OCI-LY1 (cell line): ENCODE measurements at regions not wholly inside any gene's neighbourhood (a gene's known extent, or its start where the extent isn't known, plus 50 kb on each side); places are given as distances from the start of the nearest gene placed in this dataset.

ENCODE experiments used
- H2AFZ ChIP-seq: fragments of 200-600 bp; sonication (generic), shearing (Covaris generic); 2 replicates; pipeline ENCODE4 v1.6.0; 2014; ENCODE audit warnings: antibody characterized with exemption, mild to moderate bottlenecking, low read length
- H3F3A ChIP-seq: fragments of 200-600 bp; sonication (generic), shearing (Covaris generic); 2 replicates; pipeline ENCODE4 v1.6.0; 2014; ENCODE audit warnings: mild to moderate bottlenecking, antibody characterized with exemption, low read length, moderate library complexity; ENCODE audit not compliant: insufficient read depth
- H3K27ac ChIP-seq: fragments of 200-600 bp; sonication (generic); 2 replicates; pipeline ENCODE4 v1.5.1; 2014; ENCODE audit warnings: low read length, mixed run types, mild to moderate bottlenecking, low read depth; ENCODE audit not compliant: poor library complexity, severe bottlenecking
- H3K27me3 ChIP-seq: fragments of 200-600 bp; sonication (generic); 2 replicates; pipeline ENCODE4 v1.6.0; 2014; ENCODE audit warnings: antibody characterized with exemption, mild to moderate bottlenecking, low read length, moderate library complexity; ENCODE audit not compliant: insufficient read depth
- H3K36me3 ChIP-seq: fragments of 200-600 bp; sonication (generic); 2 replicates; pipeline ENCODE4 v1.6.1; 2014; ENCODE audit warnings: mild to moderate bottlenecking, antibody characterized with exemption, low read length, moderate library complexity, mixed read lengths; ENCODE audit not compliant: insufficient read depth
- H3K4me1 ChIP-seq: fragments of 200-600 bp; sonication (generic); 2 replicates; pipeline ENCODE4 v1.5.1; 2014; ENCODE audit warnings: mild to moderate bottlenecking, low read length, moderate library complexity; ENCODE audit not compliant: insufficient read depth, severe bottlenecking
- H3K4me2 ChIP-seq: fragments of 200-600 bp; sonication (generic), shearing (Covaris generic); 2 replicates; pipeline ENCODE4 v1.6.1; 2014; ENCODE audit warnings: low read length
- H3K4me3 ChIP-seq: fragments of 200-600 bp; sonication (generic); 2 replicates; pipeline ENCODE4 v1.5.1; 2014; ENCODE audit warnings: low read length, low read depth, mild to moderate bottlenecking, mixed read lengths; ENCODE audit not compliant: poor library complexity, severe bottlenecking
- H3K79me2 ChIP-seq: fragments of 200-600 bp; shearing (Covaris generic); 2 replicates; pipeline ENCODE4 v1.6.1; 2016; ENCODE audit warnings: mixed run types, low read length, mixed read lengths; ENCODE audit not compliant: insufficient read depth
- H3K9ac ChIP-seq: fragments of 200-600 bp; sonication (generic), shearing (Covaris generic); 2 replicates; pipeline ENCODE4 v1.6.1; 2014; ENCODE audit warnings: mild to moderate bottlenecking, low read length, mixed read lengths
- H3K9me2 ChIP-seq: fragments of 200-600 bp; sonication (generic), shearing (Covaris generic); 2 replicates; pipeline ENCODE4 v1.6.1; 2014; ENCODE audit warnings: low read depth, mild to moderate bottlenecking, low read length, mixed read lengths
- H3K9me3 ChIP-seq: fragments of 200-600 bp; shearing (Covaris generic); 2 replicates; pipeline ENCODE4 v1.6.1; 2014; ENCODE audit warnings: low read length, mixed read lengths
- H4K20me1 ChIP-seq: fragments of 200-600 bp; sonication (generic), shearing (Covaris generic); 2 replicates; pipeline ENCODE4 v1.6.0; 2016; ENCODE audit warnings: mild to moderate bottlenecking, low read length; ENCODE audit not compliant: insufficient read depth
- EZH2 ChIP-seq: fragments of 200-600 bp; sonication (generic), shearing (Covaris generic); IDR thresholded peaks from 2 replicates; pipeline ENCODE4 v1.8.0; 2017; ENCODE audit warnings: borderline replicate concordance, mixed run types, mild to moderate bottlenecking, antibody characterized with exemption, low read length, moderate library complexity, mixed read lengths
- TF ChIP-seq, protein P1 (sequence below): fragments of 200-600 bp; sonication (generic), shearing (Covaris generic); IDR thresholded peaks from 2 replicates; pipeline ENCODE4 v1.5.1; 2017; ENCODE audit warnings: mild to moderate bottlenecking, antibody characterized with exemption, low read length, moderate library complexity, mixed read lengths

DNA sequence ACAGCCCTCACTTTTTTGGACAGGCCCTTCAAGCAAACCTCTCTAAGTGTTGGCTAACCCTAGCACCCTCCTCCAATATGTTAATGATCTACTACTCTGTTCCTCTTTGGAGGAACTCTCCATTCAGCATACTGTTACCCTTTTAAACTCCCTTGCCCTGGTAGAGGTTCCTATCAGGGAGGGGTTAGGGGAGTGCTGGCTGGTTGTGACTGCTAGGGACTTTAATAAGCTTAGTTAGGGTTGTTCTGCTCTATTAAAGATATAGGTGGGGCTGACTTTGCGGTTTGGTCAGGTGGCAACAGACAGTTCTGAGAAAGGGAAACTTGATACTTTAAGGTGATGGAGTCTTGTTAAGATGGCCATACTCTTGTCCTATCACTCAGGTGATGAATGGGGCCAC is 301.5 kb upstream of the FBXO33 start:
- no peak overlapping the region for H3K4me2 ChIP-seq
- H3K4me1 ChIP-seq: peaks cover 14% of the 10 kb centered on the region
- no peaks in the 10 kb centered on the region for H4K20me1 ChIP-seq
- H3K9me2 ChIP-seq: no peaks in the 10 kb centered on the region
- no peak overlapping the region for H3K9ac ChIP-seq
- H3K79me2 ChIP-seq: no peaks in the 10 kb centered on the region
- no peaks in the 10 kb centered on the region for H3F3A ChIP-seq
- no peaks in the 10 kb centered on the region; the same call in 1 of the 2 replicates for H3K9me3 ChIP-seq
- TF ChIP-seq, protein P1, sequence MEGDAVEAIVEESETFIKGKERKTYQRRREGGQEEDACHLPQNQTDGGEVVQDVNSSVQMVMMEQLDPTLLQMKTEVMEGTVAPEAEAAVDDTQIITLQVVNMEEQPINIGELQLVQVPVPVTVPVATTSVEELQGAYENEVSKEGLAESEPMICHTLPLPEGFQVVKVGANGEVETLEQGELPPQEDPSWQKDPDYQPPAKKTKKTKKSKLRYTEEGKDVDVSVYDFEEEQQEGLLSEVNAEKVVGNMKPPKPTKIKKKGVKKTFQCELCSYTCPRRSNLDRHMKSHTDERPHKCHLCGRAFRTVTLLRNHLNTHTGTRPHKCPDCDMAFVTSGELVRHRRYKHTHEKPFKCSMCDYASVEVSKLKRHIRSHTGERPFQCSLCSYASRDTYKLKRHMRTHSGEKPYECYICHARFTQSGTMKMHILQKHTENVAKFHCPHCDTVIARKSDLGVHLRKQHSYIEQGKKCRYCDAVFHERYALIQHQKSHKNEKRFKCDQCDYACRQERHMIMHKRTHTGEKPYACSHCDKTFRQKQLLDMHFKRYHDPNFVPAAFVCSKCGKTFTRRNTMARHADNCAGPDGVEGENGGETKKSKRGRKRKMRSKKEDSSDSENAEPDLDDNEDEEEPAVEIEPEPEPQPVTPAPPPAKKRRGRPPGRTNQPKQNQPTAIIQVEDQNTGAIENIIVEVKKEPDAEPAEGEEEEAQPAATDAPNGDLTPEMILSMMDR: no peak
- TF ChIP-seq EZH2: no peak
- no peak overlapping the region for H3K4me3 ChIP-seq
- no peaks in the 10 kb centered on the region for H3K36me3 ChIP-seq
- peak overlapping the region; percentile 35 for H3K27ac ChIP-seq
- no peaks in the 10 kb centered on the region for H3K27me3 ChIP-seq
- H2AFZ ChIP-seq: no peak overlapping the region

DNA sequence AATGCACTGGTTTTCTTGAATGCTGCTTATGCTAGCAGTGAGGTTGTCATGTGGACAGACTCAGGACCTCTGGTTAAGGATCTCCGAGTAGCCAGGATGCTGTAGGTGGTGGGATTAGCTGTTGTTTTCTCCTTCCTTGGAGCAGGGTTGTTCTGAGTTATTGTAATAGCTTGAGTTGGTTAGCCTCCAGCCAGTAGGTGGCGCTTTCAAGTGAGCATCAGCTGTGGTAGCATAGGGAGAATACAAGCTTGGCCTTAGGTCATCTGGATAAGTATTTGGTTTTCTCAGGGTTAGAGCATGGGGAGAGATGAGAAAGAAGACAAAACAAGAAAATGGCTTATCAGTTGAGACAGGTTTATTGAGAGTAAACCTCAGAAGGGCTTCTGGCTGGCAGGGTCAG is 299.7 kb upstream of the FBXO33 start:
- H3K9me3 ChIP-seq: no peaks in the 10 kb centered on the region
- peaks cover 14% of the 10 kb centered on the region for H3K4me1 ChIP-seq
- H3F3A ChIP-seq: no peaks in the 10 kb centered on the region
- H3K4me3 ChIP-seq: no peak overlapping the region
- H3K27ac ChIP-seq: no peak overlapping the region
- H3K79me2 ChIP-seq: no peaks in the 10 kb centered on the region
- H3K4me2 ChIP-seq: no peak overlapping the region
- TF ChIP-seq, protein P1: peak; percentile 65
- TF ChIP-seq EZH2: no peak
- H4K20me1 ChIP-seq: no peaks in the 10 kb centered on the region
- H3K27me3 ChIP-seq: no peaks in the 10 kb centered on the region
- no peaks in the 10 kb centered on the region for H3K9me2 ChIP-seq
- no peak overlapping the region for H2AFZ ChIP-seq
- no peak overlapping the region for H3K9ac ChIP-seq
- no peaks in the 10 kb centered on the region for H3K36me3 ChIP-seq

DNA sequence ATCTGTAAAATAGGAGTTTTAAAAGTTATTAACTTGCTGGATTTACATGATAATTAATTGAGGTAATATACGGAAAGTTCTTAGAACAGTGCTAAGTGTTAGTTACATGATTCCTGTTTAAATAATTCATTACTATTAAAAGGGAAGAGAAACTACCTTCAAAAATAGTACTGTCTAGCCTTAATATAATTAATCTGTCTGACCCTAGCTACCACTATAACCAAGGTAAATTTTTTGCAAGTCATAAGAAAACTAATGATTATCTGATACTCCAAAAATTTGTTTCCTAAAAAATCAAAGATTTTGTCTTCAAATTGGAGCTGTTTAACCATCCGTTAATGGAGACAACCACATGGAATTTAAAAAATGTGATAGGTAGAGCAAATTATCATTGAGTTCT is 294.3 kb upstream of the FBXO33 start:
- Histone ChIP-seq H3F3A (no peaks in the 10 kb centered on the region), H3K9me2 (no peaks in the 10 kb centered on the region), H3K79me2 (no peaks in the 10 kb centered on the region), H3K9me3 (no peaks in the 10 kb centered on the region), H3K27me3 (no peaks in the 10 kb centered on the region), H3K9ac (no peak overlapping the region), H3K36me3 (no peaks in the 10 kb centered on the region), H2AFZ (no peak overlapping the region), H3K4me1 (no peaks in the 10 kb centered on the region), H3K4me2 (no peak overlapping the region), H3K27ac (no peak overlapping the region), H4K20me1 (no peaks in the 10 kb centered on the region), H3K4me3 (no peak overlapping the region)
- no peak for TF ChIP-seq EZH2
- TF ChIP-seq, protein P1: no peak
